ENCODE measurements at regions not wholly inside any gene's neighbourhood (a gene's known extent, or its start where the extent isn't known, plus 50 kb on each side); places are given as distances from the start of the nearest gene placed in this dataset.

DNA sequence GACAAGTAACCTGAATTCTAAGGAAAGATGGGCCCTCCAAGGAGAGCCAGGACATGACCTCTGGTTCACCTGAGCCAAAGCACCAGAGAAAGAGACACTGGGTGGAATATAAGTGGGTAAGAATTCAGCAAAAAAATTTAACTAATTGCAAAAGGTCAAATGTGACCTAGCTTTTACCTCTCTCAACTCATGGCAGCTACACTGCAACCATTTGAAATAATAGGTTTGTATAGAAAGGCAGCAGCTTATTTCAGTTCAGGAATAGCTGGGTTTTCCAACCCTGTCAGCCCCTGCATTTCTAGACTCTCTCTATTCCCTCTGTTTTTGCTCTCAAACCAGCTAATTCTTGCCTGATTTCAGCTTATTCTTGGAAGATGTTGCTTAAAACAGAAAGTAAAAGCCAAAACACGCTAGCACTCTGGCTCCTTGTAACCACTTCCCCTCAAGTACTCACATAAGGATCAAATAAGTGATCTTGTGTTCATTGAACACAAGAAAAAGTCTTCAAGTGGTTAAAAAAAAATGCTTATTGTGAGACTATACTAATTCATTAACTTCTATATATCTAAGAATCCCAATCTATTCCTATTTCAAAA, 101.1 kb upstream of the NR4A3 start:
- DNase-seq (ENCODE audit: low spot score), result no peak

DNA sequence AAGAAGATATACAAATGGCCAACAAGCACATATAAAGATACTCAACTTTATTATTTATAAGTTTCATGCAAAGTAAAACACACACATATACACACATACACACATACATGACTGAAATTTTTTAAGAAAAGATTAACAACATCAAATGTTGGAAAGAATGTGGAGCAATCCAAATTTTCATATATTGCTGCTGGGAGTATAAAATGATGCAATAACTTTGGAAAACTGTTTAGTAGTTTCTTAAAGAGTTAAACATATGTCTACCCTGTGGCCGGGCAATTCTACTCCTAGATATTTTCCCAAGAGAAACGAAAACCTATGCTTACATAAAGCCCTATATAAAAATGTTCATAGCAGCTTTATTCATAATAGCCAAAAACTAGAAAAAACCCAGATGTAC, 99.8 kb upstream of the NR4A3 start:
- no peak for DNase-seq (ENCODE audit: low spot score)

DNA sequence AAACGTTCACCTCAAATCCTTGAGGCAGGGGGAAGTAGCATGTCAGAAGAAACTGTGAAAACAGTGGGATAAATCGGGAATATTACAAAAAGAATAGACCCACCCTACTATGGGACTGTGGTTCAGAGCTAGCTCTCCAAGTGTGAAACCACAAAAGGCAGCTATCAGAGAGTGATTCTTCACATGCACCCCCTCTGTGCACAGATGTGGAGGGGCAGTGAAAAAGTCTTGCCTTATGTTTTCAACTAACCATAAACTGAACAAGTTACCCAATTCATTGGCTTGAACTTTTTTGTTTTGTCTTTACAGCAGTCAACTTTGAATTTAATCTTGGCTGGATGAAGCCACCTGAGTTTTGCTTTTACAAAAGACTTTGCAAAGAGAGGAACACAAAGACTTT, 98.8 kb upstream of the NR4A3 start:
- no peak for DNase-seq (ENCODE audit: low spot score)

DNA sequence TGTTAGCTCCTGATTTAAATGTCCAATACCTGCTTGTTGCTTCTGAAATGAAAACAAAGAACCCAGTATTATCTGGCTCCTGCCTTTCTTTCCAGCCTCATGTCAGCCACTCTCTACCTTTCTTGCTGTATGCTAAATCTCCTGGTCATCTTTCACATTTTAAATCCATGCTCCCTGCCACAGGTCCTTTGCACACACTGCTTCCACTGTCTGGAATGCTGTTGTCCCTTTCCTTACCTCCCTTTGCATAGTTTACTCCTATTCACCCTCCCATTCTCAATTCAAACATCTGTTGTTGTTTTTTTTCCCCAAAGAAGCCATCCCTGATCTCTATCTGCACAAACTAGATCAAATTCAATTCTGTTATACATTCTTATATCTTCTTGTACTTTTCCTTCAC, 97.0 kb upstream of the NR4A3 start:
- no peak for DNase-seq (ENCODE audit: low spot score)

DNA sequence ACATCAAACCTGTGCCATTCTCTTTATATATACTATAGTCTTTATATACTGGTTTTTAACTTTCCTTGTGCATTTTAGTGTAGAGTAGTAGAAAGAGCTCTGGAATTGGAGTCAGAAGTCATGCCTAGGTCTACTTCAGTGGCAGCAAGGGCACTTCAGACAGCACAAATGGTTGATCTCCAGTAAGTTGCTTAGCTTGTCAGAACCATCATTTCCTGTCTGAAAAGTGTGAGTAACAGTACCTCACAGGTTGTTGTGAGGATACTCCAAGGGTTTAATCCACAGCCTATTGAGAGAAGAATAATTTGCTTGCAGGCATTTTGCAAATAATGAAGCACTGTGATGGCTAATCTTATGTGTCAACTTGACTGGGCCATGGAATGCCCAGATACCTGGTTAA, 95.8 kb upstream of the NR4A3 start:
- DNase-seq (ENCODE audit: low spot score), result no peak

DNA sequence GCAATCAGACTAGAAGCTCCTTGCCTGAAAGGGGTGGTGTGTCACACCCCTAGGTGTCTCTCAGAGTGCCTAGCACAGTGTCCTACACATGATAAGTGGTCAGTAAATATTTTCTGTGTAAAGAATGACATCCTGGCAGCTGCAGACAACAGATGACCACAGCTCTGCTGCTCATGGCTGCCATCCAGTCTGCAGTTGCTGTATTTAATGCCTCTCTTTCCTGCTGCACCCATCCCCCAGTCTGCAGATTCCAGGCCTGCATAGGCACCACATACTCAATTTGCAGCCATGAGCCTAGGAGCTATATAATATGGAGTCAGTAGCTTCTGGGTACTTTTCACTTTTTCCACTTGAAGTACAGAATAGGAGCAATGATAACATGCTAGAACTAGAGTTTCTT, 94.9 kb upstream of the NR4A3 start:
- no peak for DNase-seq (ENCODE audit: low spot score)

DNA sequence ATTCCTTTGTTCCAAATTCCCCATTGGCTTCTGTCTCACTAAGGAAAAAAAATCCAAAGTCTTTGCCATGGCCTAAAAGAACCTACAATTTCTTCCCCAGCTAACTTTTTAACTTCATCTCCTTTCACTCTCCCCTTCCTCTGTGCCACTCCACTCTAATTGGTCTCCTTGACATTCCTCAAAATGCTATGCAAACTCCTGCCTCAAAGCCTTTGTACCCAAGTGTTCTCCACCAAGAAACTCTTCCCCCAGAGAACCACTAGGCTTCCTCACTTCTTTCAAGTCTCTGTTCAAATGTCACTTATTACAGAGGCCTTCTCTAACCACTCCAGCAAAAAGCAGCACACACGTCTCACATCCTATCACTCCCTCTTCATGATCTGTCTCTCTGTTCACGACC, 91.6 kb upstream of the NR4A3 start:
- DNase-seq (ENCODE audit: low spot score), result no peak

DNA sequence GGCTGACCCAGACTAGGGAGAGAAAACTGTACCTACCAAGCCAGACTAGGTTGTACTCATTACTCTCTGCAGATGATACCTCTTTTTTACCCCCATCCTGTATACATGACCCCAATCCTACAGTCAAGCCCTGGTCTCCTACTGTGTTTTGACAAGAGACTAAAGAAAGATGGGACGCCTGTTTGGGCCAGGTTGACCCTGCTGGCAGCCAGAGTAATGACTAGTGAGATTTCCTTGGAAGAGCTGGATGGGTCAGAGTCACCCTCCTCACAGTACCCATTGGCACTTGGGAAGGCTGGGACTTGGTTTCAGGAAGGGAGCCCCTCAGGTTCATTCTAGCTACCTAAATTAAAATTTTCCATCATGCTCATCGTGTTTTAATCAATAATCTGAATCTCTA, 89.7 kb upstream of the NR4A3 start:
- no peak for DNase-seq (ENCODE audit: low spot score)

DNA sequence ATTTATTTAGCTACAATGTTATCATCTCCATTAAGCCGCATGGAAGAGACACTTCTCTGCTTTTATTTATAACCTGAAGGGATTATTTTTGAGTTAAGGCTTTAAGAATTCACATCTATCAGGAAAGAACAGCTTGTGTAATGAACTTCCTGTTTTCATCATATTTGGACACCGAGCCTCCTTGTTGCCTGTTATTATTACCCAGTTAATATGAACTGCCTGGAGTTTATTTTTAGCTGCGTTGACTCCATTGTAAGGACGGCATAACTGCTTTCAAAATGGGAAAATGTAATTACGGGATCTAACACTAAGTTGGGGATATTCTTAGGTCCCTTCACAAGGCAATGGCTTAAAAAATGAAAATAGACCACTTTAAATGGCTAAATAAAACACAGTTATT, 89.0 kb upstream of the NR4A3 start:
- DNase-seq (ENCODE audit: low spot score), result no peak

DNA sequence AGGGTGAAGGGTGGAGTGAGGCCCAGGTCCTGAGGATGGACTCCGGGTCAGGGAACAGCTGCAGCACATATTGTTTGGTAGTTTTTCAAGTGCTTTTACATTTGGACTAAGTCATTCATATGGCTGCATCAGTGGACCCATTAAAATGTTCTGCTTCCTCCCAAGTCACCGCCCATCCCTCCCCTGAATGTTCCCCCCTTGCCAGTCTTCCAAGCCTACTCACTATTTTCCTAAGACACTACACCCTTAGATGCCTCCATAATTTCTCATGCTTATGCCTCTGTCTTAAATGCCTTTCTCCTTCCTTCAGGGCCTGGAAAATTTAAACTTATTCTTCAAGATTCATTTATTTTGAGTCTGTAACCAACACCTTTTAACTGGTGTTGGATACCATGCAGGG, 86.6 kb upstream of the NR4A3 start:
- no peak for DNase-seq (ENCODE audit: low spot score)

DNA sequence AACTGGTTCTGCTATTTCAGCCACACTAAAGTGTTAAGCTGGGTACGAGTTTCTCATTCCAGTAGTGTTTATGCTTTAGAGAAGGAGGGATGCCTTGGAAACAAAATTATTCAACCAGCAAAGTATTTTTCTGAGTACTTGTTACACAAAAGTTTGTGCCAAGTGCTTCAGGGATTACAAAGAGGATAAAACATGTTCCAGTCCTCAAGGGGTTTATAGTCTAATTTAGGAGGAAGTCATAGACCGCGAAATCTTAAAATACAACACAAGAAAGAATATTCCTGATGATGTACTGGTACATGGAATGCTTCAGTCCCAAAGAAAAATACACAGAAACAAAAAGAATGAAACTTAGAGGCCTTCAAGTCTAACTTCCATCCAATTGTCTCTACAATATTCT, 85.4 kb upstream of the NR4A3 start:
- no peak for DNase-seq (ENCODE audit: low spot score)

DNA sequence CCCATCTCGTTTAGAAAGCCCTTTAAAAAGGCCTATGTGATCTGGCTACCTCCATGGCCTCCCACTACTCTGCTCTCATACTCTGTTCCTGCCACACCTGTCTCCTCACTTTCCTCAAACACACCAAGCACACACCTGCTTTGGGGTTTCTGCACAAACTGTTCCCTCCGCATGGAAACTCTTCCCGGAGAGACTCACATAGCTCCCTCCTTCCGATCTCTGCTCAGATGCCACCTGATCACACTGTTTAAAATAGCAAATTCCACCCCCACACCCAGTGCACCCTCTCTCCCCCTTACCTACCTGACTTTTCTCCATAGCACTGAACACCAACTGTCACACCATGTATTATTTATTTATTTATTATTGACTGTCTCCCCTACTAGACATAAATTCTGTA, 84.0 kb upstream of the NR4A3 start:
- DNase-seq (ENCODE audit: low spot score), result no peak

DNA sequence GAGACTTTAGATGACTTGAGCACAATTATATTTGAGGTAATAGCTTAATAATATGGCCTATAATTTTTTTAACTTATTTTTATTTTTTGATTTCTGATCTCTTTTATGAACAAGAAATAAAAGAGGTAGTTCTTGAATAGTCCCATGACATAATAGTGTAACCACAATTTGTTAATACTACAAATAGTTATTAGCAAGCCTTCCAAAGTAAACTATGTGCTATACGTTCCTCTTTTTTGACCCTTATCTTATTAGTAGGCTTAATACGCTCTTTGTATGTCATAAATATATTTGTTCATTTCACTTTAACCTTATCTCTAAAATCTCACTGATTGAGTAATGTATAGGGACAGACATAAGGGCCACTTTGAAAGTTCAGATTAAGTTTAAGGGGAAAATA, 78.7 kb upstream of the NR4A3 start:
- DNase-seq (ENCODE audit: low spot score), result no peak

DNA sequence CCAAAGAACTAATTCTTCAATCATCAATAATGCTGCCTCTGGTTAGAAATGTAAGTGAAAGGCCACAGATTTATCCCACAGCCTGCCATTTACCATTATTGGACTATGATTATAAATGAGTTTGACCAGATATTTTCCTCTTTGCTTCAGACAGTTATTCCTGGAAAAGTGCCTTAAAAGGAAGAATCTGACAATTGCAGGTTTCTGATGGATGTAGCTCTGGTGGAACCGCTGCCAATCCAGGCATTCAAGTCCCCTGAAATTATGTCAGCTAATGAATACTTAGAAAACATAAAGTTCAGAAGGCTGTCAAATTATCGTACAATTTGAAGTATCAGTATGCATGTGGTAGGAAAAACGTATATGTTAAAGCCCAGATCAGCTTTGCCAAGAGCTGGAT, 78.2 kb upstream of the NR4A3 start:
- DNase-seq (ENCODE audit: low spot score), result no peak

DNA sequence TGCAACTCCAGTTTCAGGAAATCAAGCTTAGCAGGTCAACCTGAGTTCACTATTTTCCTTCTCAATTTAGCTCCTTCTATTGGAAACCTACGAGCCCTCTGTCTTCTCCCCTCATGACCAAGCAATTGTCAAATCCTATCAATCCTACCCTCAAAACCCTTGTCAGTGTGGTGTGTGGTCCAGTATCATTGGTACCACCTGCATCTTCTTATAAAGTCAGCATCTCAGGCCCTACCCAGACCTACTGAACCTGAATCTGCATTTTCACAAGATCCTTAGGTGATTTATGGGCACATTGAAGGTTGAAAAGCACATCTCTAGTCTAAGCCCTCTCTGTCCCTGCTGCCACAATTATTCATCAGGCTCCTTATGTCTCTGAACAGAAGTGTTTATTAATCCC, 77.6 kb upstream of the NR4A3 start:
- no peak for DNase-seq (ENCODE audit: low spot score)

DNA sequence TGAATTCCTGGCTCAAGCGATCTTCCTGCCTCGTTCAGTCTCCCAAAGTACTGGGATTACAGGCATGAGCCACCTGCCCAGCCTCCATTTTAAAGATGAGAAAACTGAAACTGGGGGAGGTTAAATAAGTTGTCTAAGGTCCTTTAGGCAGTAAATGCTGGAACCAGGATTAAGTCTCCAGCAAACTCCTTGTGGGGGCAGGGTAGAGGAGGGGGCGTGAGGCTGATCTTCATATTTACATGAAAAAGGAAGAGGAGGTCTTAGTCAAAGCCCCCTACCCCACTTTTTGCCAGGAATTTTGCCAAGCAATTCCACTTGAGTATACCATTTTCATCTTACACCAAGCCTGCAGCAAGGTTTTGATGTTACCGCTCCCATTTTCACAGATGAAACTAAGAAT, 76.6 kb upstream of the NR4A3 start:
- no peak for DNase-seq (ENCODE audit: low spot score)

DNA sequence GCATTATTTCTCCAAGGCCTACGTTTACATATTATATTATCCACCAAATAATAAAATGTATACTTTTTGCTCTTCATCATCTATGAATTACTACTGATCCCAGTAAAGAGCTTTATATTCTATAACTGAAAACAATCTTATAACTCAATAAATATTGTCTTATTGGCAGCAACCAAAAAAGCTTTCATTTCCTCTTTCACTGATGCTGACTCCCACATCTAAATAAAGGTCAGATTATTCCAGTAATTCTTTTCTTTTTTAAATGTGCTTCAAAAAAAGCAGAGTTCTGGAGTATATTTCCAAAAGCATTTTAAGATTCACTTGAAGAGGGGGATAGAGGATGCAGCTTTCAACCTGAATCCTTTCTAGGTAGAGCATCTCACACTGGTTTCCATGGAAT, 75.3 kb upstream of the NR4A3 start:
- DNase-seq (ENCODE audit: low spot score), result no peak

DNA sequence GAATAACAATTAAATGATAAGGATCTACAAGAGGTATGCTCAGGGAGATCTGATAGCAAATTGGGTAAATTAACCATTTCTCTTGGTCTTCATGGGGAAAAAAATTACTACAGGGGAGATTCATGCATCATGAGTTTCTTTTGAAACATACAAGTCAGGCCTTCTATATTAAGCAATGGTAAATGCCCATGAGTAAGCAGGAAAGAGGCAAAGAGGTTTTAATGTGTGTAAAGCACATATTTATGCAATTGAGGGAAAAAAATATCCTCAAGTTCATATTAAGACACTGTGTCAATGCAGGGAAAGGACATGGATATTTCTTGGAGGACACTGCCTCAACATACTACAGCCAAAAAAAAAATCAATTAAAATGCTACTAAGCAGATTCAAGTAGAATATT, 73.4 kb upstream of the NR4A3 start:
- no peak for DNase-seq (ENCODE audit: low spot score)

DNA sequence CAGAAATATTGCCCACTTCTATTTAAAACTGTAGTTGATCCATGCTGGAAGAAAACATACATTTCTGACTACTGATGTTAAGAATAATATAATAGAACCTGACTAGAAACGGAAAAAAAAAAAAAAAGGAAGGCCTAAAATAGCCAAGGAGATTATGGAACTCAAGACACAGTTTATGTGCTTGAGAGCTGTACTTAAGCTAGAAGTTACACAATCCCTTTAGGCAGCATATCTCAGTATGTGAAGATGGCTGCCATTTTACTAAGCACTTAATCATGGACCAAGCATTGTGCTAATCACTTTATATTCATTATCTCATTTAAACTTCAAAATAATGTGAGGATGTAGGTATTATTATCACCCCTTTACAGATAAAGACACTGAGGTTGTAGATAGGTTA, 73.0 kb upstream of the NR4A3 start:
- DNase-seq (ENCODE audit: low spot score), result no peak

DNA sequence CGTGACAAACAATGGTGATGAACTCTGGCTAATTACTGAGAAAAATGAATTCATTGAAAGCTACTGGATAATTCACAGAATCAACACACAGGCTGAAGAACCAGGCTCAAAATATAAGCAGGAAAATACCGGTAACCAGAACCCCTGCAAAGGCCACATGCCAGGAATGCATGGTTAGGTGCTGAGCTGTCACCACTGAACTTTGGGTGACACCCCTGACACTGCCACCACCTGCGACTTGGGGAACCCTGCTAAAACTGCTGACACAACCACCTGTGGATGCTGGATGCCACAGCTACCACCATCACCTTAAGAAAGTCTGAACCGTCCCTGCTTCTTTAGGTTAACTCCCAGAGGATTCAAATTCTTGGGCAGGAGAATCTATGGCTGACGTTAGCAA, 72.0 kb upstream of the NR4A3 start:
- DNase-seq (ENCODE audit: low spot score), result no peak

DNA sequence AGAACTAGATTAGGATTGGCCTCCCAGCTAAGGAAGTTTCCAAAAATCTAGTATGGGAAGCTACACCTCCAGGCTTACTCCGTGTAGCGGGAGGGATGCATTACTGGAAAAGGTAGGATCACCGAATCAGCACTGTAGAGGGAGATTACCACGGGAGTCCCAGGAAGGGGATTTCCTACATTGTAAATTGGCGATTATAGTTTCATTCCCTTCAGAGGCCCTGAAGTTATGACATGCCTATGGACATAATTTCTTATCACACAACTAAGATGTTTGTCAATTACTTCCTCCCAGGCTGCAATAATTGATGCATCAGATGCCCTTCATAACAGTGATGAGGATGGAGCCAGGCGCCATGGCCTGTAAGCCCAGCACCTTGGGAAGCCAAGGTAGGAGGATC, 71.2 kb upstream of the NR4A3 start:
- DNase-seq (ENCODE audit: low spot score), result no peak

DNA sequence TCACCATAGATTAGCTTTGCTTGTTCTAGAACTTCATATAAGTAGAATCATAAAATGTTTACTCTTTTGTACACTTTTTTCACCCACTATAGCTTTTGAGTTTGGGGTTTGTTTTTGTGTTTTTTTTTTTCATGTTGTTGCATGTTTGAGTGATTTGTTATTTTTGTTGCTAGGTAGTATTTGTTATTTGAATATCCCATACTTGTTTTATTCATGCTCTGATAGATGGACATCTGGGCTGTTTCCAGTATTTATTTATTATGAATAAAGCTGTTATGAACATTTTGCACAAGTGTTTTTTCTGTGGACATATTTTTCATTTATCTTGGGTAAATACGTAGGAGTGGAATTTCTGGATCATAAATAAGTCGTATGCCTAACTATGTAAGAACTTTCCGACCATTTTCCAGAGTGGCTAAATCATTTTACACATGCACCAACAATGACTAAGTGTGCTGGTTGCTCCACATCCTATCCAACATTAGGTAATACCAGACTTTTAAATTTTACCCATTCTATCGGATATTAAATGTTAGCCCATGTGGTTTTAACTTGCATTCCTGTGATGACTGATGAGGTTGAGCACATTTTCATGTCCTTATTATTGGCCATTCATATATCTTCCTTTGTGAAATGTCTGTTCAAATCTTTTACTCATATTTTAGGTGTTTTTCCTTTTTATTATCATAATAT, 69.1 kb upstream of the NR4A3 start:
- no peak for DNase-seq (ENCODE audit: low spot score)

DNA sequence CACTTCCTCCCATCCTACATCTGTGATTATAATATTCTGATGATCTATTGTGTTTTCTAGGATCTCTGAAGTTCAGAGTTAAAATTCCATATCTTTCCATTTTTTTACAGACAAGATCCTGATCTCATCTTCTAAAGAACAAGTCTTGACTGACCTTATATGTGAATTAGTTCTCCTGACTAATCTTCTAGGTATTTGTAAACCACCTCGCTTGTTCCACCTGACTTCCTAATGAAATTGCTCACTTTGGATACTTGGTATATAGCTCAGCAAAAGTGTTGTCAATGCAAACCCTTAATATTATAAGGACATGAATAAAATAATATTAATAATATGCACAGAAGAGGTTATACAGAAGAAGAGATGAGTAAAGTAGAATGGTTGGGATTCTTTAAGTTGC, 68.2 kb upstream of the NR4A3 start:
- DNase-seq (ENCODE audit: low spot score), result no peak

DNA sequence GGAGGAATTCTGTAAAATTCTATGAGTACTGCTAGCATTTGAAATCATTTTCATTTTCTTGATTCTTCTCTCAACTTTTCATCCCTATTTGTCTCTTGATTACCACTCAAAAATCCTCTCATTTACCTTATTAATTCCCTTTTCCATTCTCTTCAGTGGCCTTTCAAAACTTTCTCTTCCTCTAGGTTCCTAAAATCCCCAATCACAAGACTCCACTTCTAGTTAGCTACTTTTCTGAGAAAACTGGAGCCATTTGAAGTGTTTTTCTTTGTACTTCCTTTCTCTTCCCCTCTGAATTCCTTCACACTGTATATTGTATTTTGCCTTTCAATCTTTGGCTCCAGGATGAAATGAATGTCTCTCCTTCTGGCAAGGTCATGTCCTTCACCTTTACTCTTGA, 61.3 kb upstream of the NR4A3 start:
- no peak for DNase-seq (ENCODE audit: low spot score)

DNA sequence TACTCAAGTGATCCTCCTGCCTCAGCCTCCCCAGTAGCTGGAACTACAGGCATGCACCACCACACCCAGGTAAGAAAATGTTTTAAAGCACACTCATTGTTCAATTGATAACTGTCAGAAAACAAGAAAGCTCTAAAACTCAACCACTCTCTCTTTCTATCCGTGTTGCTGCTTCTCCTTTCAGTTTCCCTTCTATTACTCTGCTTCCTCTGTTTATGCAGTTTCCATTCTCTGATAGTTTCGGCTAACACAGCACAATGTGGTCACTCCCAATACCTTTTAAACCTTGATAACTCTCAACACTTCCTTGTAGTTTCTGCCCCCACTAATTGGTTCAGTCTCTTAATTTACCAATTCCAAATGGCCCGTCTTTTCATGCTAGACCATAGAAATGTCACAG, 59.2 kb upstream of the NR4A3 start:
- DNase-seq (ENCODE audit: low spot score), result peak; percentile 24
